IMR-90 (cell line): ENCODE measurements at regions not wholly inside any gene's neighbourhood (a gene's known extent, or its start where the extent isn't known, plus 50 kb on each side); places are given as distances from the start of the nearest gene placed in this dataset.

ENCODE experiments used
- ATAC-seq: fragments of 200-7000 bp; cut with Tn5 transposase; 2 replicates; pipeline ENCODE4 v1.9.1; 2020; ENCODE audit warnings: low read depth, mild to moderate bottlenecking, moderate library complexity
- BruUV-seq: library from RNA; stranded (reverse); fragments of 400-500 nt; replicated peaks from 2 replicates; lab custom pipeline; 2021; lab: Mats Ljungman, UMichigan
- CTCF ChIA-PET: fragments of 300-600 bp; formaldehyde crosslinking; extraction: SDS; loops from one replicate; lab custom pipeline; 2021; ENCODE audit warnings: antibody characterized with exemption; lab: Yijun Ruan, JAX
- POLR2A ChIA-PET: fragments of 300-600 bp; sonication (Branson Sonifier 250); formaldehyde crosslinking; loops from one replicate; lab custom pipeline; 2022; ENCODE audit warnings: antibody characterized with exemption; ENCODE audit not compliant: unreplicated experiment; lab: Charles Lee
- DNase-seq: peaks from one replicate; pipeline ENCODE4 v3.0.0; 2013
- H2AFZ ChIP-seq: replicated peaks from 2 replicates; pipeline ENCODE3; 2013; ENCODE audit warnings: low read length, mild to moderate bottlenecking; ENCODE audit not compliant: poor library complexity
- H2AK5ac ChIP-seq: 2 replicates; pipeline ENCODE4 v1.6.1; 2013; ENCODE audit warnings: low read depth, low read length, inconsistent platforms
- H2AK9ac ChIP-seq: replicated peaks from 2 replicates; pipeline ENCODE3; 2013; ENCODE audit warnings: mild to moderate bottlenecking, low read depth, low read length, moderate library complexity; ENCODE audit not compliant: poor library complexity
- H2BK120ac ChIP-seq: 2 replicates; pipeline ENCODE4 v1.6.1; 2013; ENCODE audit warnings: low read depth, low read length, inconsistent platforms
- H2BK15ac ChIP-seq: 3 replicates; pipeline ENCODE4 v1.6.1; 2013; ENCODE audit warnings: low read depth, low read length, inconsistent platforms
- H2BK20ac ChIP-seq: 2 replicates; pipeline ENCODE4 v1.6.1; 2013; ENCODE audit warnings: low read depth, mild to moderate bottlenecking, inconsistent platforms, low read length, moderate library complexity
- H2BK5ac ChIP-seq: 2 replicates; pipeline ENCODE4 v1.6.1; 2013; ENCODE audit warnings: mild to moderate bottlenecking, low read depth, low read length, inconsistent platforms; ENCODE audit not compliant: poor library complexity, severe bottlenecking
- H3K14ac ChIP-seq: replicated peaks from 2 replicates; pipeline ENCODE4 v1.6.1; 2013; ENCODE audit warnings: low read depth, low read length, inconsistent platforms
- H3K18ac ChIP-seq: 2 replicates; pipeline ENCODE4 v1.6.1; 2013; ENCODE audit warnings: low read depth, low read length, control low read depth
- H3K23ac ChIP-seq: 2 replicates; pipeline ENCODE4 v1.6.1; 2013; ENCODE audit warnings: low read depth, low read length, inconsistent platforms
- H3K27ac ChIP-seq: 2 replicates; pipeline ENCODE4 v1.5.1; 2013; ENCODE audit warnings: mild to moderate bottlenecking, control low read depth, low read length; ENCODE audit not compliant: insufficient read depth
- H3K27me3 ChIP-seq: 2 replicates; pipeline ENCODE4 v1.6.1; 2013; ENCODE audit warnings: low read length; ENCODE audit not compliant: control insufficient read depth, insufficient read depth
- H3K36me3 ChIP-seq: 2 replicates; pipeline ENCODE4 v1.6.1; 2013; ENCODE audit warnings: low read length, mixed read lengths; ENCODE audit not compliant: control insufficient read depth, insufficient read depth
- H3K4ac ChIP-seq: 2 replicates; pipeline ENCODE4 v1.6.1; 2013; ENCODE audit warnings: low read depth, low read length, inconsistent platforms
- H3K4me1 ChIP-seq: 2 replicates; pipeline ENCODE4 v1.6.1; 2013; ENCODE audit warnings: low read length, mixed read lengths; ENCODE audit not compliant: control insufficient read depth, insufficient read depth
- H3K4me2 ChIP-seq: 2 replicates; pipeline ENCODE4 v1.6.1; 2013; ENCODE audit warnings: low read depth, mild to moderate bottlenecking, control low read depth, low read length, moderate library complexity
- H3K4me3 ChIP-seq: 2 replicates; pipeline ENCODE4 v1.5.1; 2013; ENCODE audit warnings: low read depth, mild to moderate bottlenecking, control low read depth, low read length, moderate library complexity; ENCODE audit not compliant: insufficient read depth
- H3K56ac ChIP-seq: 2 replicates; pipeline ENCODE4 v1.6.1; 2013; ENCODE audit warnings: low read length, inconsistent platforms; ENCODE audit not compliant: insufficient read depth; ENCODE audit errors: extremely low read depth
- H3K79me1 ChIP-seq, 2 experiments: 2 replicates each; pipeline ENCODE4 v1.6.1; 2013; ENCODE audit warnings: low read length in 2 of 2, inconsistent platforms in 1 of 2, low read depth in 1 of 2
- H3K9ac ChIP-seq: 2 replicates; pipeline ENCODE4 v1.6.1; 2013; ENCODE audit warnings: low read depth, low read length, control low read depth
- H3K9me1 ChIP-seq: 2 replicates; pipeline ENCODE4 v1.6.1; 2013; ENCODE audit warnings: low read length, inconsistent platforms; ENCODE audit not compliant: insufficient read depth
- H3K9me3 ChIP-seq: 2 replicates; pipeline ENCODE4 v1.6.1; 2013; ENCODE audit warnings: low read length; ENCODE audit not compliant: control insufficient read depth, insufficient read depth
- H4K20me1 ChIP-seq: 2 replicates; pipeline ENCODE4 v1.6.1; 2013; ENCODE audit warnings: low read length, inconsistent platforms; ENCODE audit not compliant: insufficient read depth
- H4K5ac ChIP-seq: 2 replicates; pipeline ENCODE4 v1.6.1; 2013; ENCODE audit warnings: mild to moderate bottlenecking, low read depth, low read length, control low read depth
- H4K8ac ChIP-seq, 2 experiments: 2 replicates each; pipeline ENCODE4 v1.6.1; 2013; ENCODE audit warnings: low read depth in 2 of 2, low read length in 2 of 2, control low read depth in 1 of 2, inconsistent platforms in 1 of 2
- H4K91ac ChIP-seq: 2 replicates; pipeline ENCODE4 v1.6.1; 2013; ENCODE audit warnings: low read depth, low read length, inconsistent platforms; ENCODE audit not compliant: insufficient read depth
- BHLHE40 ChIP-seq: fragments of 150-350 bp; IDR thresholded peaks from 2 replicates; pipeline ENCODE4 v1.6.1; 2016; ENCODE audit warnings: mild to moderate bottlenecking, low read depth, low read length
- CEBPB ChIP-seq: IDR thresholded peaks from 2 replicates; pipeline ENCODE4 v1.6.1; 2012; ENCODE audit warnings: low read depth, low read length, improper control_type of control experiment
- CHD1 ChIP-seq: IDR thresholded peaks from 2 replicates; pipeline ENCODE4 v1.6.1; 2012; ENCODE audit warnings: low read depth, low read length, improper control_type of control experiment
- CTCF ChIP-seq: conservative IDR thresholded peaks from 2 replicates; pipeline ENCODE4 v1.5.1; 2012; ENCODE audit warnings: mild to moderate bottlenecking, low read depth, low read length, improper control_type of control experiment
- FOS ChIP-seq: fragments of 150-350 bp; IDR thresholded peaks from 2 replicates; pipeline ENCODE4 v1.6.1; 2016; ENCODE audit warnings: low read depth, low read length
- MAFK ChIP-seq: IDR thresholded peaks from 2 replicates; pipeline ENCODE4 v1.6.1; 2012; ENCODE audit warnings: low read depth, low read length, improper control_type of control experiment
- MAZ ChIP-seq: IDR thresholded peaks from 2 replicates; pipeline ENCODE4 v1.6.1; 2012; ENCODE audit warnings: low read depth, mild to moderate bottlenecking, low read length, improper control_type of control experiment, moderate library complexity, borderline replicate concordance
- MXI1 ChIP-seq: IDR thresholded peaks from 2 replicates; pipeline ENCODE4 v1.6.1; 2012; ENCODE audit warnings: low read depth, mild to moderate bottlenecking, low read length, moderate library complexity, borderline replicate concordance
- NFE2L2 ChIP-seq: fragments of 150-350 bp; IDR thresholded peaks from 2 replicates; pipeline ENCODE4 v1.6.1; 2016; ENCODE audit warnings: low read depth, mild to moderate bottlenecking, low read length
- POLR2A ChIP-seq: IDR thresholded peaks from 2 replicates; pipeline ENCODE4 v1.6.1; 2012; ENCODE audit warnings: mild to moderate bottlenecking, low read depth, low read length
- RAD21 ChIP-seq: IDR thresholded peaks from 2 replicates; pipeline ENCODE4 v1.6.1; 2012; ENCODE audit warnings: low read length, improper control_type of control experiment
- RCOR1 ChIP-seq: IDR thresholded peaks from 2 replicates; pipeline ENCODE4 v1.6.1; 2012; ENCODE audit warnings: mild to moderate bottlenecking, low read length, improper control_type of control experiment; ENCODE audit not compliant: insufficient replicate concordance
- SMC3 ChIP-seq: fragments of 150-350 bp; IDR thresholded peaks from 2 replicates; pipeline ENCODE4 v1.6.1; 2016; ENCODE audit warnings: low read depth, mild to moderate bottlenecking, antibody characterized with exemption, low read length, moderate library complexity
- USF2 ChIP-seq: fragments of 150-350 bp; IDR thresholded peaks from 2 replicates; pipeline ENCODE4 v1.6.1; 2017; ENCODE audit warnings: mild to moderate bottlenecking, antibody characterized with exemption, low read length, low read depth
- WGBS, 2 experiments: methylation state at CpG; one replicate each; pipeline versions ENCODE4 v1.1.5 to v1.1.7; 2013; ENCODE audit warnings: missing lambda C conversion rate in 2 of 2; ENCODE audit not compliant: insufficient read length in 1 of 2; ENCODE audit errors: extremely low coverage in 2 of 2; 5-methylcytosine and 5-hydroxymethylcytosine counted together
- dilution Hi-C: fragments of 300-500 bp; cut with HindIII; formaldehyde crosslinking; loops from one replicate; pipeline ENCODE4 v1.14.3; 2018; ENCODE audit warnings: low sequenced_read_pairs; ENCODE audit not compliant: unreplicated experiment
- in situ Hi-C: fragments of 300-500 bp; cut with MboI; formaldehyde crosslinking; loops from 3 replicates; pipeline ENCODE4 v1.14.3; 2019; ENCODE audit warnings: low sequenced_read_pairs, inconsistent platforms, mixed read lengths
- intact Hi-C: fragments of 100-400 bp; cut with micrococcal nuclease; formaldehyde crosslinking; loops from 2 replicates; pipeline ENCODE4 v1.10.0; 2022

- Histone ChIP-seq H4K5ac (peak overlapping the region; percentile 60), H2BK5ac (peak overlapping the region; percentile 71), H2AFZ (peak overlapping the region; percentile 74), H3K4me2 (peak overlapping the region; percentile 57; the same call in 1 of the 2 replicates), H2BK15ac (peak overlapping the region; percentile 94; the same call in 2 of the 3 replicates), H3K27ac (peak overlapping the region; percentile 52), H3K4me1 (peaks cover 8% of the 10 kb centered on the region), H3K14ac (peak overlapping the region; percentile 70), H4K20me1 (no peaks in the 10 kb centered on the region), H2AK9ac (peak overlapping the region; percentile 6), H3K27me3 (no peaks in the 10 kb centered on the region), H3K79me1 (no peaks in the 10 kb centered on the region), H3K23ac (peak overlapping the region; percentile 93; the same call in 1 of the 2 replicates), H2AK5ac (peak overlapping the region; percentile 73), H3K18ac (peak overlapping the region; percentile 76), H3K9ac (no peak overlapping the region), H3K36me3 (no peaks in the 10 kb centered on the region), H4K8ac (peak overlapping the region; percentile 47 to 84), H3K56ac (peak overlapping the region; percentile 26; the same call in 1 of the 2 replicates), H4K91ac (peak overlapping the region; percentile 87), H3K4ac (peak overlapping the region; percentile 90), H2BK20ac (peak overlapping the region; percentile 97), H3K9me1 (peaks cover 5% of the 10 kb centered on the region), H2BK120ac (peak overlapping the region; percentile 95), H3K9me3 (peaks cover 5% of the 10 kb centered on the region), H3K4me3 (no peak overlapping the region)
- WGBS, 2 experiments: 60% methylated on average over 2 of the region's 9 CpGs; no CpG with 5 or more reads in 1 of the 2 experiments
- ATAC-seq (peak; percentile 82), DNase-seq (peak; percentile 92)
- POLR2A ChIA-PET: no interaction called here
- intact Hi-C loops: loop anchor here (5.0 kb wide), 1 partner anchor 723 kb away; the partner anchor contains the start of gene TBX3
- CTCF ChIA-PET: no interaction called here
- in situ Hi-C loops: no loop called here
- dilution Hi-C loops: no loop called here
- BruUV-seq: no TSS peak
- 0 out of 2 replicates have a peak, but pooled peaks have one; percentile 15 for TF ChIP-seq MAFK
- TF ChIP-seq FOS: no peak
- TF ChIP-seq USF2: no peak
- no peak for TF ChIP-seq MXI1
- TF ChIP-seq CHD1: no peak
- no peak for TF ChIP-seq CTCF
- no peak for TF ChIP-seq POLR2A
- no peak for TF ChIP-seq MAZ
- TF ChIP-seq SMC3: no peak
- no peak; the same call in 1 of the 2 replicates for TF ChIP-seq BHLHE40
- TF ChIP-seq CEBPB: peak; percentile 26; the same call in 1 of the 2 replicates
- TF ChIP-seq NFE2L2: no peak
- no peak for TF ChIP-seq RCOR1
- TF ChIP-seq RAD21: peak; percentile 13; the same call in 1 of the 2 replicates
These were observed 720.9 kb upstream of the TBX3 start for GRCh38 chr12:115404761-115405470.
